ENCODE measurements at regions not wholly inside any gene's neighbourhood (a gene's known extent, or its start where the extent isn't known, plus 50 kb on each side); places are given as distances from the start of the nearest gene placed in this dataset.

DNA sequence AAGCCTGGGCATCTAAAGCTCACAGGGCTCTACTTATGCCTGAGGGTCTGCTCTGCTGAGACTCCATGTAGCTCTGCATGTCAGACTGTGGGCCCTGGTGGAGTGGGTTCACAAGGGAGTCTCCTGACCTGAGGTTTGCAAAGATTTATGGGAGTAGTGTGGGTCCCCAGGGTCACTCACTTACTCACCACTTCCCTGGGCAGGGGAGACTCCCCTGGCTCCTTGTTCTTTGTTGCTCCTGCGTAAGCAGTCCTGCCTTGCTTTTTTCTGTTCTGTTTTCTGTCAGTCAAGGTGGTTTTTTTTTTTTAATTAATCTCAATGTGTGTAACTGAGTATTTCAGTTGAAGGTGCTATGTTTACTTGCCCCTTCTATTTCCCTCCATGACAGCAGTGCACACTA is 256.6 kb downstream of the TMEM38B start:
- TF ChIP-seq, protein P1, sequence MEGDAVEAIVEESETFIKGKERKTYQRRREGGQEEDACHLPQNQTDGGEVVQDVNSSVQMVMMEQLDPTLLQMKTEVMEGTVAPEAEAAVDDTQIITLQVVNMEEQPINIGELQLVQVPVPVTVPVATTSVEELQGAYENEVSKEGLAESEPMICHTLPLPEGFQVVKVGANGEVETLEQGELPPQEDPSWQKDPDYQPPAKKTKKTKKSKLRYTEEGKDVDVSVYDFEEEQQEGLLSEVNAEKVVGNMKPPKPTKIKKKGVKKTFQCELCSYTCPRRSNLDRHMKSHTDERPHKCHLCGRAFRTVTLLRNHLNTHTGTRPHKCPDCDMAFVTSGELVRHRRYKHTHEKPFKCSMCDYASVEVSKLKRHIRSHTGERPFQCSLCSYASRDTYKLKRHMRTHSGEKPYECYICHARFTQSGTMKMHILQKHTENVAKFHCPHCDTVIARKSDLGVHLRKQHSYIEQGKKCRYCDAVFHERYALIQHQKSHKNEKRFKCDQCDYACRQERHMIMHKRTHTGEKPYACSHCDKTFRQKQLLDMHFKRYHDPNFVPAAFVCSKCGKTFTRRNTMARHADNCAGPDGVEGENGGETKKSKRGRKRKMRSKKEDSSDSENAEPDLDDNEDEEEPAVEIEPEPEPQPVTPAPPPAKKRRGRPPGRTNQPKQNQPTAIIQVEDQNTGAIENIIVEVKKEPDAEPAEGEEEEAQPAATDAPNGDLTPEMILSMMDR (IDR thresholded peaks at IDR 0.05) = no peak
- no peak for TF ChIP-seq POLR2AphosphoS5 (IDR thresholded peaks at IDR 0.05)
- no peak for TF ChIP-seq POLR2A (IDR thresholded peaks at IDR 0.05)
